CD8-positive, alpha-beta memory T cell (primary cell): ENCODE measurements at regions not wholly inside any gene's neighbourhood (a gene's known extent, or its start where the extent isn't known, plus 50 kb on each side); places are given as distances from the start of the nearest gene placed in this dataset.

Source experiments
- CTCF ChIA-PET: fragments of 350-600 bp; sonication (Branson Sonifier 250); formaldehyde crosslinking; loops from one replicate; lab custom pipeline; 2021; ENCODE audit warnings: antibody characterized with exemption; lab: Charles Lee
- POLR2A ChIA-PET: fragments of 350-600 bp; sonication (Branson Sonifier 250); formaldehyde crosslinking; loops from one replicate; lab custom pipeline; 2021; ENCODE audit warnings: antibody characterized with exemption; lab: Charles Lee
- DNase-seq, 5 donors: peaks; one replicate each; pipeline versions ENCODE4 v3.0.0 to v3.0.0-alpha.2; 2020 to 2022; ENCODE audit warnings: mixed read lengths in 1 of 5
- H3K27ac ChIP-seq: one replicate; pipeline ENCODE4 v1.7.0; 2013; ENCODE audit warnings: low read depth, mild to moderate bottlenecking, low read length, moderate library complexity
- H3K27me3 ChIP-seq: 2 replicates; pipeline ENCODE4 v1.7.0; 2013; ENCODE audit warnings: low read length, mild to moderate bottlenecking; ENCODE audit not compliant: insufficient read depth, poor library complexity, severe bottlenecking
- H3K36me3 ChIP-seq: 2 replicates; pipeline ENCODE4 v1.7.0; 2013; ENCODE audit warnings: mild to moderate bottlenecking, low read length, moderate library complexity; ENCODE audit not compliant: insufficient read depth
- H3K4me1 ChIP-seq: 2 replicates; pipeline ENCODE4 v1.7.0; 2013; ENCODE audit warnings: mild to moderate bottlenecking, low read length, moderate library complexity; ENCODE audit not compliant: insufficient read depth
- H3K4me3 ChIP-seq: 2 replicates; pipeline ENCODE4 v1.7.0; 2013; ENCODE audit warnings: mild to moderate bottlenecking, low read length
- H3K9me3 ChIP-seq: 2 replicates; pipeline ENCODE4 v1.7.0; 2013; ENCODE audit warnings: mild to moderate bottlenecking, low read length
- H3K27ac Mint-ChIP-seq, 8 donors: one replicate each; pipeline ENCODE4 v1.8.0; 2020 to 2021; ENCODE audit warnings: mixed read lengths in 8 of 8, mild to moderate bottlenecking in 6 of 8, inconsistent platforms in 3 of 8, moderate library complexity in 3 of 8
- H3K27me3 Mint-ChIP-seq, 2 donors: one replicate each; pipeline ENCODE4 v1.8.0; 2020 to 2021; ENCODE audit warnings: mixed read lengths in 2 of 2, mild to moderate bottlenecking in 1 of 2, moderate library complexity in 1 of 2
- H3K36me3 Mint-ChIP-seq, 3 donors: one replicate each; pipeline ENCODE4 v1.8.0; 2020 to 2021; ENCODE audit warnings: mixed read lengths in 3 of 3, inconsistent platforms in 1 of 3, mild to moderate bottlenecking in 1 of 3
- H3K4me1 Mint-ChIP-seq, 3 donors: one replicate each; pipeline ENCODE4 v1.8.0; 2020 to 2021; ENCODE audit warnings: mixed read lengths in 3 of 3, inconsistent platforms in 1 of 3, mild to moderate bottlenecking in 1 of 3
- H3K4me3 Mint-ChIP-seq, 7 donors: one replicate each; pipeline ENCODE4 v1.8.0; 2020 to 2021; ENCODE audit warnings: mixed read lengths in 7 of 7, mild to moderate bottlenecking in 6 of 7, moderate library complexity in 4 of 7, inconsistent platforms in 2 of 7
- H3K9me3 Mint-ChIP-seq, 5 donors: one replicate each; pipeline ENCODE4 v1.8.0; 2020 to 2022; ENCODE audit warnings: mixed read lengths in 5 of 5, mild to moderate bottlenecking in 3 of 5, moderate library complexity in 2 of 5, inconsistent platforms in 1 of 5

DNA sequence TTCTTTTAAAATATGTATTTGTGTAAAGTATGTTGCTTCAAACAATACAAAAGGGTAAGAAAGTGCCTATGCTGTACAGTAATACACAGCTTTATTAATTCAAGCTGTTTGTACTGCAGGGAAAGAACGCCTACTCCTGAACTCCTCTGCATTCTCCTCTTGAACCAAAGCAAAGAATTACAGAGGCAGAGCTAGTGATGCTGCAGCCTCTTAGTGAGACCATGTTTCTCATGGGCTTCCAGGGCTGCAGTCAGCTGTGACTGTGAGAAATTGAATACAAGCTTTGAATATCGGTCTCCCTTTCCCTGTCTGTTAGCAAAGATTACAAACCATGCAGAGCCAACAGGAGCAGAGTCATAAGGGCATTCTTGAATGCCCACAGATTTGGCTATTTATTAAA, 248.5 kb downstream of the SLITRK1 start:
- peaks cover 0 to 4% (median 0%) of the 10 kb centered on the region in 5 donors for H3K9me3 Mint-ChIP-seq
- no peak overlapping the region for H3K4me3 Mint-ChIP-seq
- H3K4me1 ChIP-seq = no peaks in the 10 kb centered on the region
- H3K27me3 Mint-ChIP-seq = no peaks in the 10 kb centered on the region
- H3K27me3 ChIP-seq = no peaks in the 10 kb centered on the region
- H3K36me3 ChIP-seq = no peaks in the 10 kb centered on the region
- H3K36me3 Mint-ChIP-seq = no peaks in the 10 kb centered on the region
- ChIA-PET POLR2A (no interaction called here), CTCF (no interaction called here)
- H3K4me3 ChIP-seq = no peak overlapping the region
- no peak overlapping the region for H3K27ac ChIP-seq
- no peaks in the 10 kb centered on the region for H3K4me1 Mint-ChIP-seq
- DNase-seq = no peak
- no peaks in the 10 kb centered on the region for H3K9me3 ChIP-seq
- no peak overlapping the region for H3K27ac Mint-ChIP-seq

DNA sequence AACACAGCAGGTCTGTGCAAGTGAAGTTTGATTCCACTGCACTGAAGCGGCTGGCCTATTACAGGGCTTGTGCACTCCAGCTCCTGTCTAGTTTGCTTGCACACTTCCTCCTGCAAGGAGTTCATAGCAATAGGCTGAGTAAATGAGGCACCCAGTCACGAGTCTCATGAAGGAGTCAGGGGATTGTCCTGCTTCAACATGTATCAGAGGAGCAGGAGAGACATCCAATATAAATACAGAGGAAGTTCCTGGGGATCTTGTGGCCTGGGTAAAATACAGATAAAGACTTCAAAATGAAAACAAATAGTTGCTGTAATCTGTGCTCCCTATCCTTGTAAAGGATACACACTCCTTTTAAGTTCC, 259.9 kb downstream of the SLITRK1 start:
- Mint-ChIP-seq H3K9me3 (peaks cover 1 to 11% (median 6%) of the 10 kb centered on the region in 5 donors), H3K27me3 (no peaks in the 10 kb centered on the region), H3K4me3 (no peak overlapping the region), H3K36me3 (no peaks in the 10 kb centered on the region), H3K27ac (no peak overlapping the region), H3K4me1 (no peaks in the 10 kb centered on the region)
- Histone ChIP-seq H3K9me3 (no peaks in the 10 kb centered on the region), H3K4me3 (no peak overlapping the region), H3K27me3 (no peaks in the 10 kb centered on the region), H3K4me1 (no peaks in the 10 kb centered on the region), H3K36me3 (no peaks in the 10 kb centered on the region), H3K27ac (no peak overlapping the region)
- no peak for DNase-seq
- ChIA-PET CTCF (no interaction called here), POLR2A (no interaction called here)

DNA sequence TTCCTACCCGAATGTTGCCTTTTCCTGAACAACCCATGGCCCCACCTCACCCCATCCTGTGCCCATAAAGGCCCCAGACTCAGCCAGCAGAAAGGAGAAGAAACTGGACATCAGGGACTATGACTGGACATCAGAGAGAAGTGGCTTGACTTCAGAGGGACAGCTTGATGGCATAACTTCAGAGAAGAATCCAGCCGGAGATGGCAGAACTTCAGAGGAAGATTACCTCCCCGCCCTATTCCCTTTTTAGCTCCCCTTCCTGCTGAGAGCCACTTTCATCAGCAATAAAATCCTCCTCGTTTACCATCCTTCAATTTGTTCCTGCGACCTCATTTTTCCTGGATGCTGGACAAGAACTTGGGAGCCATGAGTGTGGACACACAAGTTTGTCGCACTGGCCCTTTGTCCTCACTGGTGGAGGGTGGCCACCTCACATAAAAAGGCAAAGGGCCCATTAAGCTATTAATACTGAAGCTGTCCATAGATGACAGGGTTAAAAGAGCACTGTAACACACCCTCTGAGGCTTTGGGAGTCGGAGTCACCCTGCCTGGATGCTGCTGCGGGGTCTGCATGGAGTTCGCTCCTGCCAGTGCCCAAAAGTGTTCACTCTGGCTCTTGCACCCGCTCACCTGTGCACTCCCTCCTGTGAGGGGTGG, 260.4 kb downstream of the SLITRK1 start:
- no peaks in the 10 kb centered on the region for H3K36me3 ChIP-seq
- POLR2A ChIA-PET = no interaction called here
- H3K27ac ChIP-seq = no peak overlapping the region
- H3K4me3 ChIP-seq = no peak overlapping the region
- no peaks in the 10 kb centered on the region for H3K4me1 ChIP-seq
- no peaks in the 10 kb centered on the region for H3K27me3 Mint-ChIP-seq
- H3K27me3 ChIP-seq = no peaks in the 10 kb centered on the region
- no peaks in the 10 kb centered on the region for H3K9me3 ChIP-seq
- no peak overlapping the region for H3K27ac Mint-ChIP-seq
- no peaks in the 10 kb centered on the region for H3K4me1 Mint-ChIP-seq
- peaks cover 1 to 11% (median 6%) of the 10 kb centered on the region in 5 donors for H3K9me3 Mint-ChIP-seq
- no peaks in the 10 kb centered on the region for H3K36me3 Mint-ChIP-seq
- CTCF ChIA-PET = no interaction called here
- H3K4me3 Mint-ChIP-seq = no peak overlapping the region
- no peak for DNase-seq

DNA sequence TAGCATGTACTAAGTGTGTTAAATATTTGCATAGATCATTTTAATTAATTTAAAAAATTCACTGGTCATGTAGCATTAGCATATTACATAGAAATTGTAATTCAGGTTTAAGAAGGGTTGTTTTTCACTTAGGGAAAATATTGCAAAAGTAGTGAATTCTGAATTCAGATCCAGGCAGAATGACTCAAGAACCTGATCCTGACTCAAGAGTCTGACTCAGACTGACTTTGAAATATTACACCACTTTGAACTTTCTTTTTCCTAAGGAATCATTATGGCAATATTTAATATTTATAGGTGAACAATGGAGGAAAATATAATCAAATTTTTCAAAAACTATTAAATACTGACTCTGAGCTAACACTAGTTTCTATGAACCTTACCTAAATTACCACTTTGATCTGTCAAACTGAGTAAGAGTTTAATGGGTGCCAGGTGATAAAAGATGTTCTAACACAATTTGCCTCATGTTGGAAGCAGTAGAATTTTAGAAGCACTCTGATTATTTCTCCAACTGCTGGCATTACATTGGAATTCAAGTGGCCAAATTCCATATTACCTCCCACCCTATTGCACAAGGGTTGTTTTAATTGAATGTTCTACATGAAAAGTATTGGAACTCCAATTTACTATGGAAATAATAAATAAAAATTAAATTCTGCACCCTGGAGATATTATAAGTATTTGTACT, 261.6 kb downstream of the SLITRK1 start:
- H3K9me3 Mint-ChIP-seq = peaks cover 1 to 11% (median 6%) of the 10 kb centered on the region in 5 donors
- H3K36me3 Mint-ChIP-seq = no peaks in the 10 kb centered on the region
- no peaks in the 10 kb centered on the region for H3K4me1 Mint-ChIP-seq

DNA sequence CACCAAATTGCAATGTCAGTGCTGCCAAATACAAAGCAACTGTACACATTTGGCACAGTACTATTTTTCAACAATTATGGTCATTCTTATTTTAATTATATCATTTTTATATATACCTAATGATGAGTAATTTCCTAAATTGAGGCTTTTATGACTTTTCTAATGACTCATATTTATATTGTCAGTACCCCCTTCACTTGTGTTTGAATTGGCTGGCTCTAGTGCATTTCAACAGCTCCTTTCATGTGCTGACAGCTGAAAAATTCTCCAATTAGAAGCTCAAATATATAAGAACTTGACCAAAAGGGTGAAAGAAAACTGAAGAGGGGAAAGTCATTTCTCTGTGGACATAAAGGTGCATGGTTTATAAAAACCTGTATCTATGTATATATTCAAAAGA, 263.3 kb downstream of the SLITRK1 start:
- Mint-ChIP-seq H3K9me3 (peaks cover 3 to 11% (median 6%) of the 10 kb centered on the region in 5 donors), H3K27ac (no peak overlapping the region), H3K27me3 (no peaks in the 10 kb centered on the region), H3K36me3 (no peaks in the 10 kb centered on the region), H3K4me1 (no peaks in the 10 kb centered on the region), H3K4me3 (no peak overlapping the region)
- H3K27ac ChIP-seq = no peak overlapping the region
- no peak overlapping the region for H3K4me3 ChIP-seq
- H3K36me3 ChIP-seq = no peaks in the 10 kb centered on the region
- H3K4me1 ChIP-seq = no peaks in the 10 kb centered on the region
- H3K27me3 ChIP-seq = no peaks in the 10 kb centered on the region
- no peaks in the 10 kb centered on the region for H3K9me3 ChIP-seq
- no peak for DNase-seq
- ChIA-PET POLR2A (no interaction called here), CTCF (no interaction called here)

More for the DNA sequence above, 261.6 kb downstream of the SLITRK1 start:
- Histone ChIP-seq H3K4me3 (no peak overlapping the region), H3K27ac (no peak overlapping the region), H3K27me3 (no peaks in the 10 kb centered on the region), H3K4me1 (no peaks in the 10 kb centered on the region), H3K36me3 (no peaks in the 10 kb centered on the region), H3K9me3 (no peaks in the 10 kb centered on the region)
- ChIA-PET CTCF (no interaction called here), POLR2A (no interaction called here)
- no peak overlapping the region for H3K27ac Mint-ChIP-seq
- no peak for DNase-seq
- H3K4me3 Mint-ChIP-seq = no peak overlapping the region
- no peaks in the 10 kb centered on the region for H3K27me3 Mint-ChIP-seq

DNA sequence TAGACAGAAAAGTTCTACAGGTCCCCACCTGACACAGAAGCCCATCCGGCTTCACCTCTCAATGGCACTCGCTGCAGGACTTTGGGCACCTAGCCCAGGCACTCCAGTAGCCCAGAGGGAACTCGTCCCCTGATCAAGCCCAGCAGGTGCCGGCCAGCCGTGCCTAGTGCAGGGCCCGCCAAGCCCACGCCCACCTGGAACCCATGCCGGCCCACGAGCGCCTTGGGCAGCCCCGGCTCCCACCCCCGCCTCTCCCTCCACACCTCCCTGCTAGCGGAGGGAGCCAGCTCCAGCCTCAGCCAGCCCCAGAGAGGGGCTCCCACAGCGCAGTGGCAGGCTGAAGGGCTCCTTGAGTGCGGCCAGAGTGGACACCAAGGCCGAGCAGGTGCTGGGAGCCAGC, 268.8 kb downstream of the SLITRK1 start:
- Mint-ChIP-seq H3K4me1 (no peaks in the 10 kb centered on the region), H3K36me3 (no peaks in the 10 kb centered on the region), H3K27me3 (no peaks in the 10 kb centered on the region), H3K4me3 (no peak overlapping the region), H3K9me3 (peaks cover 2 to 15% (median 5%) of the 10 kb centered on the region in 5 donors), H3K27ac (no peak overlapping the region)
- H3K36me3 ChIP-seq = no peaks in the 10 kb centered on the region
- H3K27me3 ChIP-seq = no peaks in the 10 kb centered on the region
- CTCF ChIA-PET = no interaction called here
- no peak overlapping the region for H3K27ac ChIP-seq
- no peaks in the 10 kb centered on the region for H3K9me3 ChIP-seq
- no peaks in the 10 kb centered on the region for H3K4me1 ChIP-seq
- no peak overlapping the region for H3K4me3 ChIP-seq
- DNase-seq = no peak
- POLR2A ChIA-PET = no interaction called here

DNA sequence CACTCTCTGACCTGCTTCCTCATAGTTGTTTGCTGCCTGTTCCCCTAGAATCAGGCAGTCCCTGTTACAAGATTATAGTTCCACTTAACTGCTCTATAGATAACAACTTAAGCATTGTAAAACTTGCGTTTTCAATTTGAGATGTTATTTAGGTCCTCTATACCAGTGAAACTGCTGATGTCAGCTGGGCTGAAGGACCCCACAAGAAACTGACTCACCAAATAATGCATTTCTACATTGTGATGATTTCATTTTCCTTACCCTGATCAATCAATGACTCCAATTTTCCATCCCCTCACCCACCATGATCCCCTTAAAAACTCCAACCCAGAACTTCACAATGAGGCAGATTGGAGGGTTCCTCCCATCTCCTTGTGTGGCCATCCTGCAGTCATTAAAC, 280.7 kb downstream of the SLITRK1 start:
- Histone ChIP-seq H3K4me1 (no peaks in the 10 kb centered on the region), H3K9me3 (no peaks in the 10 kb centered on the region), H3K27ac (no peak overlapping the region), H3K4me3 (no peak overlapping the region), H3K27me3 (no peaks in the 10 kb centered on the region), H3K36me3 (no peaks in the 10 kb centered on the region)
- H3K27me3 Mint-ChIP-seq = no peaks in the 10 kb centered on the region
- CTCF ChIA-PET = no interaction called here
- H3K4me3 Mint-ChIP-seq = no peak overlapping the region
- peaks cover 0 to 1% (median 0%) of the 10 kb centered on the region in 3 donors for H3K36me3 Mint-ChIP-seq
- POLR2A ChIA-PET = no interaction called here
- H3K9me3 Mint-ChIP-seq = peaks cover 0 to 5% (median 2%) of the 10 kb centered on the region in 5 donors
- H3K4me1 Mint-ChIP-seq = no peaks in the 10 kb centered on the region
- no peak overlapping the region for H3K27ac Mint-ChIP-seq
- no peak for DNase-seq

DNA sequence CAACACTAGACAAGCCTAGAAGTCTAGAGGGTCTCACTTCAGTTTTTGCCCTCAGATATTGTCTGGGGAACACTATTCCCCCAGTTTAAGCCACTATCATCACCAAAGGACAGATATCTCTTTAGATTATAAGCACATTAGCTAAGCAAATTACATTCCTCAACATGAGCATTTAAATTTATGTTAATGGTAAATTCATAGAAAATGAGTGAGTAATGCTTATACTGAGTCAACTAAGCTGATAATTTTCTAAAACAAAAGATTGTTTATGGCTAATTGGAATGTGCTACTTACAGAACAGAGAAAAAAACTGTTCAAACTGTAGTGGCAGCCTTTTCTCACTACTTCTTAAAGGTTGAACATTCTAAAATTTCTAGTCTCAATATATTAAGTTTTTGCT, 290.2 kb downstream of the SLITRK1 start:
- Histone ChIP-seq H3K4me1 (no peaks in the 10 kb centered on the region), H3K27me3 (no peaks in the 10 kb centered on the region), H3K4me3 (no peak overlapping the region), H3K36me3 (no peaks in the 10 kb centered on the region), H3K27ac (no peak overlapping the region), H3K9me3 (no peaks in the 10 kb centered on the region)
- Mint-ChIP-seq H3K4me1 (no peaks in the 10 kb centered on the region), H3K27me3 (no peaks in the 10 kb centered on the region), H3K36me3 (peaks cover 0 to 2% (median 0%) of the 10 kb centered on the region in 3 donors), H3K27ac (no peak overlapping the region), H3K9me3 (peaks cover 0 to 11% (median 4%) of the 10 kb centered on the region in 5 donors), H3K4me3 (no peak overlapping the region)
- ChIA-PET CTCF (no interaction called here), POLR2A (no interaction called here)
- DNase-seq = no peak
